ENCODE measurements at regions not wholly inside any gene's neighbourhood (a gene's known extent, or its start where the extent isn't known, plus 50 kb on each side); places are given as distances from the start of the nearest gene placed in this dataset.
A peak's percentile ranks its signal among the peaks of the same experiment; 100 is the strongest.

- peak in 1 of 2 donors; percentile 17 for DNase-seq
These were observed 54.2 kb upstream of the SPANXN3 start for GRCh38 chrX:143571521-143571920.

GRCh38 chrX:143570782-143571181 lies 53.5 kb upstream of the SPANXN3 start:
- DNase-seq, result peak; percentile 0 to 48

GRCh38 chrX:143568467-143568866 lies 51.2 kb upstream of the SPANXN3 start:
- no peak for DNase-seq
